Epithelial cell of proximal tubule (primary cell): ENCODE measurements at regions not wholly inside any gene's neighbourhood (a gene's known extent, or its start where the extent isn't known, plus 50 kb on each side); places are given as distances from the start of the nearest gene placed in this dataset.

Experiments
- DNase-seq: peaks from one replicate; pipeline ENCODE4 v3.0.0-alpha.2; 2011; ENCODE audit warnings: low read depth
- H3K4me3 ChIP-seq: 2 replicates; pipeline ENCODE4 v1.5.1; 2011; ENCODE audit warnings: low read depth, mild to moderate bottlenecking, low read length
- CTCF ChIP-seq: conservative IDR thresholded peaks from 2 replicates; pipeline ENCODE4 v1.5.1; 2012; ENCODE audit warnings: low read depth, mild to moderate bottlenecking, low read length

- no peak for DNase-seq
- TF ChIP-seq CTCF = no peak
- H3K4me3 ChIP-seq = no peak overlapping the region
These were observed 165.3 kb upstream of the TFPI start for GRCh38 chr2:187719510-187719909.

- TF ChIP-seq CTCF = no peak
- H3K4me3 ChIP-seq = no peak overlapping the region
- no peak for DNase-seq
These were observed 194.7 kb upstream of the TFPI start for GRCh38 chr2:187748958-187749357.

- no peak for TF ChIP-seq CTCF
- no peak for DNase-seq
- H3K4me3 ChIP-seq = no peak overlapping the region
These were observed 195.7 kb upstream of the TFPI start for GRCh38 chr2:187749804-187750431.

GRCh38 chr2:187768995-187769394 lies 214.8 kb upstream of the TFPI start:
- H3K4me3 ChIP-seq = no peak overlapping the region
- no peak for DNase-seq
- no peak for TF ChIP-seq CTCF

GRCh38 chr2:187769437-187769836 lies 215.2 kb upstream of the TFPI start:
- TF ChIP-seq CTCF = no peak
- DNase-seq = no peak
- H3K4me3 ChIP-seq = no peak overlapping the region

GRCh38 chr2:187774551-187775071 lies 220.4 kb upstream of the TFPI start:
- TF ChIP-seq CTCF = no peak
- no peak for DNase-seq
- no peak overlapping the region for H3K4me3 ChIP-seq

GRCh38 chr2:187775196-187775595 lies 221.0 kb upstream of the TFPI start:
- no peak for TF ChIP-seq CTCF
- H3K4me3 ChIP-seq = no peak overlapping the region
- DNase-seq = no peak
